GM18507 (cell line): ENCODE measurements at regions not wholly inside any gene's neighbourhood (a gene's known extent, or its start where the extent isn't known, plus 50 kb on each side); places are given as distances from the start of the nearest gene placed in this dataset.

Experiments used
- DNase-seq: peaks from one replicate; pipeline ENCODE4 v3.0.0; 2011; ENCODE audit warnings: low read depth; ENCODE audit not compliant: insufficient read length; ENCODE audit errors: extremely low spot score
- FAIRE-seq: peaks from 2 replicates; lab custom pipeline; 2011; peaks lifted over from hg19 to GRCh38; lab: Jason Lieb, UNC

GRCh38 chr11:119779195-119780071, 50.4 kb upstream of the NECTIN1 start:
- FAIRE-seq (no peak), DNase-seq (no peak)
